HCT116 (cell line): ENCODE measurements at regions not wholly inside any gene's neighbourhood (a gene's known extent, or its start where the extent isn't known, plus 50 kb on each side); places are given as distances from the start of the nearest gene placed in this dataset.

ENCODE experiments used
- CTCF ChIP-seq, 3 experiments: fragments of 200-600 bp in 1 of 3; sonication (generic) in 1 of 3; IDR thresholded peaks in 2 of 3; conservative IDR thresholded peaks in 1 of 3; 2 replicates each; pipeline ENCODE4 v1.5.1; 2012 to 2017; ENCODE audit warnings: low read depth in 2 of 3, low read length in 2 of 3, antibody characterized with exemption in 1 of 3, borderline replicate concordance in 1 of 3, control low read depth in 1 of 3, mild to moderate bottlenecking in 1 of 3, mixed read lengths in 1 of 3, mixed run types in 1 of 3, moderate library complexity in 1 of 3; ENCODE audit not compliant: insufficient read depth in 1 of 3
- EGR1 ChIP-seq: IDR thresholded peaks from 2 replicates; pipeline ENCODE4 v1.6.1; 2012; ENCODE audit warnings: low read depth
- ELF1 ChIP-seq: IDR thresholded peaks from 2 replicates; pipeline ENCODE4 v1.6.1; 2012; ENCODE audit warnings: low read depth, borderline replicate concordance
- FOSL1 ChIP-seq: IDR thresholded peaks from 2 replicates; pipeline ENCODE4 v1.6.1; 2012; ENCODE audit warnings: low read depth
- POLR2A ChIP-seq: IDR thresholded peaks from 2 replicates; pipeline ENCODE4 v1.7.0; 2011; ENCODE audit warnings: borderline replicate concordance; ENCODE audit not compliant: insufficient read depth, insufficient read length; ENCODE audit errors: extremely low read depth
- TCF7L2 ChIP-seq: IDR thresholded peaks from 2 replicates; pipeline ENCODE4 v1.7.0; 2011; ENCODE audit warnings: borderline replicate concordance, inconsistent platforms; ENCODE audit not compliant: insufficient read depth, insufficient read length; ENCODE audit errors: extremely low read depth

- TF ChIP-seq EGR1, result no peak
- TF ChIP-seq POLR2A, result no peak
- TF ChIP-seq CTCF (IDR thresholded peaks at IDR 0.05 in 2 of 3, conservative IDR thresholded peaks at IDR 0.05 in 1 of 3; ENCODE audit: borderline replicate concordance in 1 of 3, insufficient read depth in 1 of 3, low read depth in 2 of 3, low read length in 2 of 3), result no peak
- no peak for TF ChIP-seq ELF1
- no peak for TF ChIP-seq TCF7L2
- no peak for TF ChIP-seq FOSL1
These were observed 98.2 kb downstream of the TAF11L14 start for GRCh38 chr5:17732351-17732923.
